ENCODE measurements at regions not wholly inside any gene's neighbourhood (a gene's known extent, or its start where the extent isn't known, plus 50 kb on each side); places are given as distances from the start of the nearest gene placed in this dataset.
"Not testable (repeated sequence)": the region's sequence is repeated elsewhere in the genome, so short reads cannot be mapped to it uniquely, and the experiment has no call there.

- DNase-seq (ENCODE audit: low read depth), result no peak
These were observed 204.7 kb upstream of the ZNF32 start for GRCh38 chr10:43853369-43853768.

GRCh38 chr10:43852644-43853214 is 204.0 kb upstream of the ZNF32 start:
- no peak for DNase-seq (ENCODE audit: low read depth)

GRCh38 chr10:43852149-43852548 is 203.5 kb upstream of the ZNF32 start:
- DNase-seq (ENCODE audit: low read depth), result no peak

DNA sequence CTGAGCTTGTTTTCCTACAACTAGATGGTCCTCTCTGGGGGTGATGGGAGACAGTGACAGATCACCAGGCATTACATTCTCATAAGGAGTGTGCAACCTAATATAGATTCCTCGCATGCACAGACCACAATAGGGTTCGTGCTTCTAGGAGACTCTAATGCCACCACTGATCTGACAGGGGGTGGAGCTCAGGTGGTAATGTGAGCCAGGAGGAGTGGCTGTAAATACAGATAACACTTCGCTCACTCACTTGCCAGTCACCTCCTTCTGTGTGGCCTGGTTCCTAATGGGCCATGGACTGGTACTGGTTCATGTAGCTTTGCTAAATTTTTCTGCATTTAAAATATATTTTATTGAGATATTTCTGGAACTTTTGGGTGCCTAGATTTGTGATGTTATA is 202.3 kb upstream of the ZNF32 start:
- no peak for DNase-seq (ENCODE audit: low read depth)

DNA sequence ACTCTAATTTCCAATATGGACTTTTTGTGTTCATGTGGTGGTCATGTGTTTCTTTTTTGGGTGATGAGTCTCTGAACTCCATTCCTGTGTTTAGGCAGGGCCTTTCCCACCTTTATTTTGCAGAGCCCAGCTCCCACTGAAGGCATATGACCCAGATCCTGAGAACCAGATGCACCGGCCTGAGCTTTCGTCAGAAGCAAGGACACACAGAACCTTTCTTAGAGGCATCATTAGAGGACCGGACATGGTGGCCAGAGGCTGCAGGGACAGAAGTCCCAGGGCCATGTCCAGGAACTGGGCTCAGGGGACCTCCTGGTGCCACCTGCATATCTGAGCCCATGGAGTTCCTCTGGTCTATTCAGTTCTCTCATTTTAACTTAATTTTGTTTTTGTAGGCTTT is 200.9 kb upstream of the ZNF32 start:
- no peak for DNase-seq (ENCODE audit: low read depth)

DNA sequence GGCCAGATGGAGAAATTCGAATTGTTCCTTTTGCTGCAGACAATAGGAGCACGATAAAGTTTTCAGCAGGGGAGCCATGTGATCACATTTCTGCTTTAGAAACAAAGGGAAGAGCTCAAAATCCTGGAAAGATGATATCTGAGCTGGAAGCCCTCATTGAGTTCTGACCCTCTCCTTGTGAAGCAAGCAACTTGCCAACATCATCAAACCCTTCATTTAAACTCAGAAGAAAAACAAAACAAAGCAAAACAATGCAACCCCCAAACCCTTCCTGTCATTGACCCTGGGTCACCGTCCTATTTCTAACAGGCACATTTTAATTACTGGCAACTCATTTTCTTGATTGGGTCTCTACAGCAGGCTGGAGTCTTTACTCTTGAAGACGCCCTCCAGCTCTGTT is 198.3 kb upstream of the ZNF32 start:
- no peak for DNase-seq (ENCODE audit: low read depth)

DNA sequence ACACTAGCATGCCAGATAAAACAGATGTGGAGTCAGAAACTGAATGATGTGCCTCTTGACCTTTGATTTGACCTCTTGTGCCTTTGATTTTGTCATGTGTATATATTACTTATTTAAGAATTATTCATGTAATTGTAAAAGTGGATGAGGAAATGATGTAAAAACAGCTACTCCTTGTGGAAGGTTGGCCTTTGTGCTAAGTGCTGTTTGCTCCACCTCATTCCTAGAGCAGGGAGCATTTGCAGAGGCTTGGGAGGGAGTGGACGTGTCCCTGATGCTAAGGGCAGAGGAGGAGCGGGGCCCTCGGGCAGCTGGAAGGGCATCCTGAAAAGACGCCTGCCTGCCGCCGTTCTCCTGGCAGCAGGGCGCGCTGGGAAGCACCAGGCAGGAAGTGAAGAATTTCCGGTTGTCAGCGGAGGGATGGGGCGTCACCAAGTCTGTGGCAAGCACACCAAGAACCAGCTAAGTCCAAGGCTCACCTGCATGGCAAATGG is 197.6 kb upstream of the ZNF32 start:
- no peak for DNase-seq (ENCODE audit: low read depth)

- DNase-seq (ENCODE audit: low read depth), result no peak
These were observed 196.4 kb upstream of the ZNF32 start for GRCh38 chr10:43845121-43845520.

GRCh38 chr10:43844221-43844620 is 195.5 kb upstream of the ZNF32 start:
- DNase-seq (ENCODE audit: low read depth), result no peak

GRCh38 chr10:43843321-43844101 is 194.8 kb upstream of the ZNF32 start:
- DNase-seq (ENCODE audit: low read depth), result no peak

GRCh38 chr10:43842496-43842895 is 193.8 kb upstream of the ZNF32 start:
- no peak for DNase-seq (ENCODE audit: low read depth)

DNA sequence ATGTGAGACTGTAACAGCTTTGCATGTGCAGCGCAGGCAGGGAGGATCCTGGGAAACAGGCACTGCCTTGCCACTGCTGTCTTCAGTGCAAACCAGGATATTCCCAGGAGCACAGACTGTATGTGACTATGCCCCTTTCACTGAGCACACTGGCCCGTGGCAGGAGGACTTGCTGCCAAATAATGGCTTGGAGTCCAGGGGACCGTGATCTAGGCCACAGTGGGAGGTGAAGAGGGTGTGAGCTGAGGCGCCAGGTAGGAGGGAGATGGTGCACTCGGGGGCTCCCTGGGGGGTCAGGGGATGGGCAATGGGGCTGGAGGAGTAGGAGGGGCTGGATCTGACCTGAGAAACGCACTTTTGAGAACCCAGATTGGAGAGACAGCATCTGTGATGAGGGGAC is 193.4 kb upstream of the ZNF32 start:
- no peak for DNase-seq (ENCODE audit: low read depth)

GRCh38 chr10:43839973-43840372 is 191.3 kb upstream of the ZNF32 start:
- no peak for DNase-seq (ENCODE audit: low read depth)

GRCh38 chr10:43834751-43835150 is 186.1 kb upstream of the ZNF32 start:
- DNase-seq (ENCODE audit: low read depth), result not testable (repeated sequence)

GRCh38 chr10:43827853-43828252 is 179.2 kb upstream of the ZNF32 start:
- no peak for DNase-seq (ENCODE audit: low read depth)

DNA sequence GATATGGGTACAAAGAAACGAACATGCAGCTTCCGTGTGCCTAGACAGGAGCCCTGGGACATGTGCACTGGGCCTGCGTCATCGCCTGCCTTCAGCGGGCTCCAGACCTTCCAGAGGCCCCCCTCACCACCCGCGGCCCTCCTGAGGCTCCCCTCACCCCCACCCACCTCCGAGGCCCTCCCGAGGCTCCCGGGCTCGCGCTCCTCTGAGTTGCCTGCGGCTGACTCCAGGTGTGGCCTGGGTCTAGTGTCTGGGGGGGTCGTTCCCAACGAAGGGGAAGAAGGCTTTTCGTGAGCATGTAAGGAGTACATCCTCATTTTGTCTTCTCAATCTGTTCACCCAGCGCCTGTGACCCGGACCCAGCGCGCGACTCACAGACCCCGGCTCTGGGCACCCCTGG is 177.3 kb upstream of the ZNF32 start:
- DNase-seq (ENCODE audit: low read depth), result no peak

GRCh38 chr10:43825421-43825820 is 176.7 kb upstream of the ZNF32 start:
- DNase-seq (ENCODE audit: low read depth), result no peak

DNA sequence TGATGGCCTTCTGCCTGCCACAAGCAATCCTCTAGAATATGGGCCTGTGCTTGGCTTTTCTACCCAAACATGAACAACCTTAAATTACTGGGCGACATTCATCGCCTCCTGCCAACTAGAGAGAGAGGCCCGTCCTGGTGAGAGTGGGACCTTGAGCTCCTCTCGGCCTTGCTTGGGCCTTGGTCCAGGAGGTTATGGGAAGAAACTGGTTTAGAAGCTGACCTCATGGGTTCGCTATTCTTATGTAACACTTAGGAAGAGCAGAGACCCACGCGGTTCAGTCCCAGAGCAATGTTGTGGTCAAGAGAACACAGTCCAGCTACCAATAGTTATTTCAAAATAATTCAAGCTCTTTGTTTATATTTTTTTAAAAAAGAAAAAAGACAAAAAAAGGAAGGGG is 176.3 kb upstream of the ZNF32 start:
- no peak for DNase-seq (ENCODE audit: low read depth)

- DNase-seq (ENCODE audit: low read depth), result no peak
These were observed 174.2 kb upstream of the ZNF32 start for GRCh38 chr10:43822631-43823580.

- no peak for DNase-seq (ENCODE audit: low read depth)
These were observed 172.4 kb upstream of the ZNF32 start for GRCh38 chr10:43821103-43821502.

- DNase-seq (ENCODE audit: low read depth), result no peak
These were observed 172.0 kb upstream of the ZNF32 start for GRCh38 chr10:43820663-43821062.

DNA sequence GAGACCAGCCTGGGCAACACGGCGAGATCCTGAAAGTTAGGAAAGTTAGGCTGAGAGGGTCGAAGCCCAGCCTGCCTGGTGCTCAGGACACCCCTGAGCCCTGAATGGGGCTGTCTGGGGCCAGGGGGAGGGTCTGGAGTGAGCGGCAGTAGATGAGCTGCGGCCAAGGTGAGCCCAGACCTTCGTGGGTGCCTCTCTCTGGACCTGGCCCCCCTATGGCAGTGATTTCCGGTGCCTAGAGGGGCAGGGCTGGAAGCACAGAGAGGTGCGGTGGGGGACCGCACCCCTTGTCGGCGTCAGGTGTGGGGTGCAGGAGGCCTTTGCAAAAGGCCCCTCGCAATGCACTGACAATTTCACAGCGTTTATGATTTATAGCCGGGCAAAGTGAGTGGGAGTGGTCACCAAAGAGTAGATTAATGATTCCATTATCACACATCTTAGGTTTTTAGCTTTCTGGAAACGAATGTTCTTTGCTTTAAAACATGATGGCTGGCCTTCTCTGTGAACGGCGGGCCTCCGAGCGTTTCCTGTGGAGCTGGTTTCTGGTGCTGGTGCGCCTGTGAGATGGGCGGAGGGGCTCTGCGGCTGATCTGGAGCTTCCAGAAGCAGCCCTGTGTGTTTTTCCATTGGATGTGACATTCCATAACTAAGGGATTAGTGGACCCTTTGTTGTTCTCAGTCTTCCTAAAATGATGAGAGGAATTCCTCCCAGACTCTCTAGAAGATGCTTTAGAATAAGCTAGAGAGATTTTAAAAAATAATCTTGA is 171.0 kb upstream of the ZNF32 start:
- DNase-seq (ENCODE audit: low read depth), result no peak
